ENCODE measurements at regions not wholly inside any gene's neighbourhood (a gene's known extent, or its start where the extent isn't known, plus 50 kb on each side); places are given as distances from the start of the nearest gene placed in this dataset.

DNA sequence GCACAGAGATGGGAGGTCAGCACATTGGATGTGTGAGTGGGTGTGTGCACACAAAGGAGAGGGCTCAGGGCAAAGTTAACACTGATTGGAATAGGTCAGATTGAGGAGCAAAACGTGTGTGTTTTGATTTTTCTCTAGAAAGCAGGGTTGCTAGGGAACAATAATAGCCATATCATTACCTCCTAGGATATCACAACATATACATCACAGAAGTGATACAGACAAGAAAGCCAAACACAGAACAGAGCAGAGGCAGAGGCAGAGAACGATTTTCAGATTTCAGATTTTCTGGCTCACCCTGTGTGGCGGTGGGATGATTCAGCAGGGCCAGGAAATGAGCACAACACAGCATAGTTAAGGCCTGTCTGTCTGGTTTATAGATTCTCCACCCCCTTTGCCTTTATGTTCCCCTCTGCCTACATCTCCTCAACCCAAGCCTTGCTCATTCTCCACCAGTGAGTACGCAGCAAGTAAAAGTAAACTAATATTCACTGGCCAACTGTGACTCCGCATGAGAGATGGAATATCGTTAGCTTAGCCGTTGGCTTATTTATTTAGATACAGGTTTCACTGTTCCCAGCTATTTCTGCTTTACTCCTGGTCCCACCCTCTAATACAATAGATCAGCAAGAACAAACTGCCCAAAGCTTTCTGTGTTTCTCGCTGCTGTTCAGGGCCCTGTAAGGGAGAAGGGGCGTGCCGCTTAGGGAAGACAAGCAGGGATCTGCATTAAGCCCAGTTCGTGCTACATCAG is 182.7 kb upstream of the TSC22D1 start:
- POLR2A ChIA-PET: no interaction called here
- TF ChIP-seq ZBTB17 (tag by site-specific recombination; IDR thresholded peaks at IDR 0.05): peak; percentile 87
- peak; percentile 41; the same call in 1 of the 2 replicates for TF ChIP-seq ZNF629 (tag by site-specific recombination; IDR thresholded peaks at IDR 0.05)
- no peak for TF ChIP-seq ZNF707 (tag by site-specific recombination; IDR thresholded peaks at IDR 0.05)
- TF ChIP-seq GLIS1 (tag by site-specific recombination; IDR thresholded peaks at IDR 0.05): peak; percentile 81
- TF ChIP-seq FEZF1 (tag by site-specific recombination; IDR thresholded peaks at IDR 0.05): peak; percentile 88
- TF ChIP-seq, protein P1, sequence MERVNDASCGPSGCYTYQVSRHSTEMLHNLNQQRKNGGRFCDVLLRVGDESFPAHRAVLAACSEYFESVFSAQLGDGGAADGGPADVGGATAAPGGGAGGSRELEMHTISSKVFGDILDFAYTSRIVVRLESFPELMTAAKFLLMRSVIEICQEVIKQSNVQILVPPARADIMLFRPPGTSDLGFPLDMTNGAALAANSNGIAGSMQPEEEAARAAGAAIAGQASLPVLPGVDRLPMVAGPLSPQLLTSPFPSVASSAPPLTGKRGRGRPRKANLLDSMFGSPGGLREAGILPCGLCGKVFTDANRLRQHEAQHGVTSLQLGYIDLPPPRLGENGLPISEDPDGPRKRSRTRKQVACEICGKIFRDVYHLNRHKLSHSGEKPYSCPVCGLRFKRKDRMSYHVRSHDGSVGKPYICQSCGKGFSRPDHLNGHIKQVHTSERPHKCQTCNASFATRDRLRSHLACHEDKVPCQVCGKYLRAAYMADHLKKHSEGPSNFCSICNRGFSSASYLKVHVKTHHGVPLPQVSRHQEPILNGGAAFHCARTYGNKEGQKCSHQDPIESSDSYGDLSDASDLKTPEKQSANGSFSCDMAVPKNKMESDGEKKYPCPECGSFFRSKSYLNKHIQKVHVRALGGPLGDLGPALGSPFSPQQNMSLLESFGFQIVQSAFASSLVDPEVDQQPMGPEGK (tag by site-specific recombination; IDR thresholded peaks at IDR 0.05): peak; percentile 33; the same call in 1 of the 2 replicates
- TF ChIP-seq ZNF426 (tag by site-specific recombination; IDR thresholded peaks at IDR 0.05): no peak
- TF ChIP-seq GFI1B (tag by site-specific recombination; IDR thresholded peaks at IDR 0.05): peak; percentile 96
- TF ChIP-seq ZNF626 (tag by site-specific recombination; IDR thresholded peaks at IDR 0.05): no peak
- TF ChIP-seq EGR2 (tag by site-specific recombination; IDR thresholded peaks at IDR 0.05; ENCODE audit: low read depth): peak; percentile 63; the same call in 1 of the 2 replicates
- TF ChIP-seq, protein P2, sequence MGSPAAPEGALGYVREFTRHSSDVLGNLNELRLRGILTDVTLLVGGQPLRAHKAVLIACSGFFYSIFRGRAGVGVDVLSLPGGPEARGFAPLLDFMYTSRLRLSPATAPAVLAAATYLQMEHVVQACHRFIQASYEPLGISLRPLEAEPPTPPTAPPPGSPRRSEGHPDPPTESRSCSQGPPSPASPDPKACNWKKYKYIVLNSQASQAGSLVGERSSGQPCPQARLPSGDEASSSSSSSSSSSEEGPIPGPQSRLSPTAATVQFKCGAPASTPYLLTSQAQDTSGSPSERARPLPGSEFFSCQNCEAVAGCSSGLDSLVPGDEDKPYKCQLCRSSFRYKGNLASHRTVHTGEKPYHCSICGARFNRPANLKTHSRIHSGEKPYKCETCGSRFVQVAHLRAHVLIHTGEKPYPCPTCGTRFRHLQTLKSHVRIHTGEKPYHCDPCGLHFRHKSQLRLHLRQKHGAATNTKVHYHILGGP (tag by site-specific recombination; IDR thresholded peaks at IDR 0.05): 0 out of 2 replicates have a peak, but pooled peaks have one; percentile 40
- TF ChIP-seq, protein P3, sequence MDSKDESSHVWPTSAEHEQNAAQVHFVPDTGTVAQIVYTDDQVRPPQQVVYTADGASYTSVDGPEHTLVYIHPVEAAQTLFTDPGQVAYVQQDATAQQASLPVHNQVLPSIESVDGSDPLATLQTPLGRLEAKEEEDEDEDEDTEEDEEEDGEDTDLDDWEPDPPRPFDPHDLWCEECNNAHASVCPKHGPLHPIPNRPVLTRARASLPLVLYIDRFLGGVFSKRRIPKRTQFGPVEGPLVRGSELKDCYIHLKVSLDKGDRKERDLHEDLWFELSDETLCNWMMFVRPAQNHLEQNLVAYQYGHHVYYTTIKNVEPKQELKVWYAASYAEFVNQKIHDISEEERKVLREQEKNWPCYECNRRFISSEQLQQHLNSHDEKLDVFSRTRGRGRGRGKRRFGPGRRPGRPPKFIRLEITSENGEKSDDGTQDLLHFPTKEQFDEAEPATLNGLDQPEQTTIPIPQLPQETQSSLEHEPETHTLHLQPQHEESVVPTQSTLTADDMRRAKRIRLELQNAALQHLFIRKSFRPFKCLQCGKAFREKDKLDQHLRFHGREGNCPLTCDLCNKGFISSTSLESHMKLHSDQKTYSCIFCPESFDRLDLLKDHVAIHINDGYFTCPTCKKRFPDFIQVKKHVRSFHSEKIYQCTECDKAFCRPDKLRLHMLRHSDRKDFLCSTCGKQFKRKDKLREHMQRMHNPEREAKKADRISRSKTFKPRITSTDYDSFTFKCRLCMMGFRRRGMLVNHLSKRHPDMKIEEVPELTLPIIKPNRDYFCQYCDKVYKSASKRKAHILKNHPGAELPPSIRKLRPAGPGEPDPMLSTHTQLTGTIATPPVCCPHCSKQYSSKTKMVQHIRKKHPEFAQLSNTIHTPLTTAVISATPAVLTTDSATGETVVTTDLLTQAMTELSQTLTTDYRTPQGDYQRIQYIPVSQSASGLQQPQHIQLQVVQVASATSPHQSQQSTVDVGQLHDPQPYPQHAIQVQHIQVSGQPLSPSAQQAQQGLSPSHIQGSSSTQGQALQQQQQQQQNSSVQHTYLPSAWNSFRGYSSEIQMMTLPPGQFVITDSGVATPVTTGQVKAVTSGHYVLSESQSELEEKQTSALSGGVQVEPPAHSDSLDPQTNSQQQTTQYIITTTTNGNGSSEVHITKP (tag by site-specific recombination; IDR thresholded peaks at IDR 0.05): peak; percentile 59
- TF ChIP-seq KLF9 (tag by site-specific recombination; IDR thresholded peaks at IDR 0.05; ENCODE audit: low read depth): peak; percentile 53; the same call in 1 of the 2 replicates
- TF ChIP-seq ZIC2 (tag by site-specific recombination; IDR thresholded peaks at IDR 0.05): peak; percentile 83
- peak; percentile 39; the same call in 1 of the 2 replicates for TF ChIP-seq SP7 (tag by site-specific recombination; IDR thresholded peaks at IDR 0.05)
- TF ChIP-seq ZNF146 (tag by site-specific recombination; IDR thresholded peaks at IDR 0.05): peak; percentile 53
- TF ChIP-seq, protein P4, sequence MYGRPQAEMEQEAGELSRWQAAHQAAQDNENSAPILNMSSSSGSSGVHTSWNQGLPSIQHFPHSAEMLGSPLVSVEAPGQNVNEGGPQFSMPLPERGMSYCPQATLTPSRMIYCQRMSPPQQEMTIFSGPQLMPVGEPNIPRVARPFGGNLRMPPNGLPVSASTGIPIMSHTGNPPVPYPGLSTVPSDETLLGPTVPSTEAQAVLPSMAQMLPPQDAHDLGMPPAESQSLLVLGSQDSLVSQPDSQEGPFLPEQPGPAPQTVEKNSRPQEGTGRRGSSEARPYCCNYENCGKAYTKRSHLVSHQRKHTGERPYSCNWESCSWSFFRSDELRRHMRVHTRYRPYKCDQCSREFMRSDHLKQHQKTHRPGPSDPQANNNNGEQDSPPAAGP (tag by site-specific recombination; IDR thresholded peaks at IDR 0.05): peak; percentile 62; the same call in 1 of the 2 replicates
- TF ChIP-seq ZNF600 (tag by site-specific recombination; IDR thresholded peaks at IDR 0.05): peak; percentile 72
- no peak for TF ChIP-seq ZNF311 (tag by site-specific recombination; IDR thresholded peaks at IDR 0.05; ENCODE audit: borderline replicate concordance)
- TF ChIP-seq ZBTB20 (tag by site-specific recombination; IDR thresholded peaks at IDR 0.05): peak; percentile 63
- no peak for TF ChIP-seq ZFP3 (tag by site-specific recombination; IDR thresholded peaks at IDR 0.05; ENCODE audit: low read depth)
- TF ChIP-seq ZFHX2 (tag by site-specific recombination; conservative IDR thresholded peaks at IDR 0.05): peak; percentile 24
- peak; percentile 24; the same call in 1 of the 2 replicates for TF ChIP-seq ZNF660 (tag by site-specific recombination; IDR thresholded peaks at IDR 0.05)
- CTCF ChIA-PET: no interaction called here
- H3K36me3 ChIP-seq (ENCODE audit: control insufficient read depth in 2 of 2, insufficient read depth in 1 of 2, low read length in 2 of 2): no peaks in the 10 kb centered on the region
- no peaks in the 10 kb centered on the region for H3K9me3 ChIP-seq (ENCODE audit: control insufficient read depth, insufficient read depth, low read depth, low read length)
- peaks cover 25% of the 10 kb centered on the region for H3K4me1 ChIP-seq (ENCODE audit: control insufficient read depth, insufficient read depth, low read length)
- no peak overlapping the region for H3K4me3 ChIP-seq (ENCODE audit: low read depth, low read length)
- H3K27ac ChIP-seq (ENCODE audit: extremely low read depth, low read depth, low read length): peak overlapping the region; percentile 65
